Gastrocnemius medialis (tissue), 4 donors: ENCODE measurements at regions not wholly inside any gene's neighbourhood (a gene's known extent, or its start where the extent isn't known, plus 50 kb on each side); places are given as distances from the start of the nearest gene placed in this dataset.

Experiments used
- ATAC-seq, 2 donors: fragments of 150-250 bp; one replicate each; pipeline ENCODE4 v1.9.1; 2016
- DNase-seq, 2 donors: peaks; one replicate each; pipeline ENCODE4 v3.0.0-alpha.2; 2019
- H3K27ac ChIP-seq, 4 donors: fragments of 200-600 bp; sonication (generic); 1 replicate in 1 of 4; 2 replicates in 3 of 4; pipeline ENCODE4 v1.5.1; 2016 to 2018; ENCODE audit warnings: mild to moderate bottlenecking in 2 of 4, moderate library complexity in 1 of 4
- H3K27me3 ChIP-seq, 3 donors: fragments of 200-600 bp; sonication (generic) in 2 of 3; 1 replicate in 1 of 3; 2 replicates in 2 of 3; pipeline versions ENCODE4 v1.5.1 to v1.6.0; 2016 to 2019; ENCODE audit warnings: mild to moderate bottlenecking in 1 of 3, moderate library complexity in 1 of 3
- H3K36me3 ChIP-seq, 2 donors: fragments of 200-600 bp; sonication (generic) in 1 of 2; one replicate each; pipeline ENCODE4 v1.5.1; 2017 to 2018
- H3K4me1 ChIP-seq, 2 donors: fragments of 200-600 bp; sonication (generic) in 1 of 2; one replicate each; pipeline ENCODE4 v1.5.1; 2016 to 2017; ENCODE audit warnings: mild to moderate bottlenecking in 2 of 2
- H3K4me3 ChIP-seq, 4 donors: fragments of 200-600 bp; sonication (generic) in 3 of 4; 1 replicate in 1 of 4; 2 replicates in 3 of 4; pipeline ENCODE4 v1.5.1; 2016 to 2019; ENCODE audit warnings: mild to moderate bottlenecking in 2 of 4
- H3K9me3 ChIP-seq, 3 donors: fragments of 200-600 bp; sonication (generic) in 2 of 3; 1 replicate in 1 of 3; 2 replicates in 2 of 3; pipeline ENCODE4 v1.5.1; 2016 to 2019
- POLR2A ChIP-seq, 2 donors: fragments of 450-650 bp; IDR thresholded peaks; one replicate each; pipeline ENCODE4 v1.6.1; 2017; ENCODE audit warnings: antibody characterized with exemption in 2 of 2, mild to moderate bottlenecking in 2 of 2, moderate library complexity in 2 of 2
- in situ Hi-C, 4 donors: fragments of 200-750 bp; cut with MboI; loops; one replicate each; pipeline versions ENCODE4 v1.15.0 to v1.8.0; 2017; ENCODE audit warnings: low sequenced_read_pairs in 4 of 4
- intact Hi-C: fragments of 100-400 bp; cut with DNase I; formaldehyde crosslinking; loops from one replicate; pipeline ENCODE4 v1.15.1; 2023; ENCODE audit warnings: low total_unique reads
- TF ChIP-seq, protein P1 (sequence below), 5 experiments: fragments of 450-650 bp in 3 of 5; fragments of 200-600 bp in 2 of 5; sonication (generic) in 2 of 5; IDR thresholded peaks in 4 of 5; conservative IDR thresholded peaks in 1 of 5; 1 replicate in 4 of 5; 2 replicates in 1 of 5; pipeline ENCODE4 v1.5.1; 2016 to 2019; ENCODE audit warnings: antibody characterized with exemption in 5 of 5, mild to moderate bottlenecking in 3 of 5, moderate library complexity in 3 of 5

DNA sequence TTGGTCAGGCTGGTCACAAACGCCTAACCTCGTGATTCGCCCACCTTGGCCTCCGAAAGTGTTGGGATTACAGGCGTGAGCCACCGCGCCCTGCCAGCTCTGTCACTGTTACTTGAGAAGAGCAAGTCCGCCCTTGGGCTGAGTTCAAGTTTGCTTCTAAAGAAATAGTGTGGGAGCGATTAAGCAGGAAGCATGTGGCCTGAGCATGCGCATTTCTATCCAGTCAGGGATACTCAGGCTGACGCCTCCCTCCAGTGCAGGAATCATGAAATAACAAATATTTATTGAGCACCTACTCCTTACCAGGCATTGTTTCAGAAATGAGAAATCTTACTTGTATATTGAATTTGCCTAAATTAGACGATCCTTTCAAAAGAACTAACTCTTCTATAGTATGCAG, 166.2 kb downstream of the EDN1 start:
- ATAC-seq (no peak), DNase-seq (no peak)
- no peaks in the 10 kb centered on the region for H3K9me3 ChIP-seq
- H3K4me3 ChIP-seq, result no peak overlapping the region
- H3K27me3 ChIP-seq, result no peaks in the 10 kb centered on the region
- in situ Hi-C loops, result no loop called here
- TF ChIP-seq, protein P1, sequence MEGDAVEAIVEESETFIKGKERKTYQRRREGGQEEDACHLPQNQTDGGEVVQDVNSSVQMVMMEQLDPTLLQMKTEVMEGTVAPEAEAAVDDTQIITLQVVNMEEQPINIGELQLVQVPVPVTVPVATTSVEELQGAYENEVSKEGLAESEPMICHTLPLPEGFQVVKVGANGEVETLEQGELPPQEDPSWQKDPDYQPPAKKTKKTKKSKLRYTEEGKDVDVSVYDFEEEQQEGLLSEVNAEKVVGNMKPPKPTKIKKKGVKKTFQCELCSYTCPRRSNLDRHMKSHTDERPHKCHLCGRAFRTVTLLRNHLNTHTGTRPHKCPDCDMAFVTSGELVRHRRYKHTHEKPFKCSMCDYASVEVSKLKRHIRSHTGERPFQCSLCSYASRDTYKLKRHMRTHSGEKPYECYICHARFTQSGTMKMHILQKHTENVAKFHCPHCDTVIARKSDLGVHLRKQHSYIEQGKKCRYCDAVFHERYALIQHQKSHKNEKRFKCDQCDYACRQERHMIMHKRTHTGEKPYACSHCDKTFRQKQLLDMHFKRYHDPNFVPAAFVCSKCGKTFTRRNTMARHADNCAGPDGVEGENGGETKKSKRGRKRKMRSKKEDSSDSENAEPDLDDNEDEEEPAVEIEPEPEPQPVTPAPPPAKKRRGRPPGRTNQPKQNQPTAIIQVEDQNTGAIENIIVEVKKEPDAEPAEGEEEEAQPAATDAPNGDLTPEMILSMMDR (IDR thresholded peaks at IDR 0.05 in 4 of 5, conservative IDR thresholded peaks at IDR 0.05 in 1 of 5), result no peak
- TF ChIP-seq POLR2A (IDR thresholded peaks at IDR 0.05), result no peak
- intact Hi-C loops, result no loop called here
- H3K27ac ChIP-seq, result no peak overlapping the region
- no peaks in the 10 kb centered on the region for H3K4me1 ChIP-seq
- no peaks in the 10 kb centered on the region for H3K36me3 ChIP-seq

DNA sequence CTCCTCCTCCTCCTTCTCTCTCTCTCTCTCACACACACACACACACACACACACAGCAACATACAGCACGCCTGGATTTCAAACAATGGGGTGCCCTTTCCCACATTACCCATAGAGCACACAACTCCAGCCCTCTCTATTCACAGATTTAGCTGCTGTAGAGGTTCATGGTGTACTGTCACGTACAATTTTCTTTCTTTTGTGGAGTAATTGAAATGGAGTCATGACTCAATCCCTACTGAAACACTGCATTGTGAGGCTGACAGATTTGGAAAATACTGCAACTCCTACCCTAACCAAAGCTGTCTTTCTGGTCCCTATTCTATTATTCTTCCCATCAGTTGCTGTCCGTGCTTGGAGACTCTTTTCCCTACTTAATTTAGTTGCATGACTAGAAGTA, 166.9 kb downstream of the EDN1 start:
- intact Hi-C loops (no loop called here), in situ Hi-C loops (no loop called here)
- H3K4me1 ChIP-seq, result no peaks in the 10 kb centered on the region
- H3K27me3 ChIP-seq, result no peaks in the 10 kb centered on the region
- H3K9me3 ChIP-seq, result no peaks in the 10 kb centered on the region
- H3K36me3 ChIP-seq, result no peaks in the 10 kb centered on the region
- DNase-seq, result no peak
- ATAC-seq, result no peak
- no peak overlapping the region for H3K4me3 ChIP-seq
- H3K27ac ChIP-seq, result no peak overlapping the region
- TF ChIP-seq, protein P1 (IDR thresholded peaks at IDR 0.05 in 4 of 5, conservative IDR thresholded peaks at IDR 0.05 in 1 of 5), result no peak
- no peak for TF ChIP-seq POLR2A (IDR thresholded peaks at IDR 0.05)

DNA sequence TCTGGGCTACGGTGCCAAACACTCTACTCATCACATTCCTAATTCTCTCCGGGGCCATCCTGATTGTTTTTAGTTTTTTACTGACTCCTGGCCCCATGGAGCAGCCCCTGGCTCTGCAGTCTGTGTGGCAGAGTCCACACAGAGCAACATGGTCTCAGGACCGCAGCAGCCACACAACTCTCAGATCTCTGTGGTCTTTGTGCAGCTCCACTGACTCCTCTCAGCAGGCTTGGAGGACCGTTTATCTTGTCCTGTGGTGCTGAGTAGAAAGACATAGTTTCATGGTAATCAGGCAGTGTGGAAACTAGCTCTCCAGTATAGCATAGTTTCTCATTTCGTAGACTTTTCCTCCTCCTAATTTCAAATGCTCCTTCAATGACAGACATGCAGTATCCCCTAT, 168.4 kb downstream of the EDN1 start:
- H3K27me3 ChIP-seq, result no peaks in the 10 kb centered on the region
- no peaks in the 10 kb centered on the region for H3K4me1 ChIP-seq
- in situ Hi-C loops (no loop called here), intact Hi-C loops (no loop called here)
- TF ChIP-seq POLR2A (IDR thresholded peaks at IDR 0.05), result no peak
- TF ChIP-seq, protein P1 (IDR thresholded peaks at IDR 0.05 in 4 of 5, conservative IDR thresholded peaks at IDR 0.05 in 1 of 5), result no peak
- H3K27ac ChIP-seq, result no peak overlapping the region
- ATAC-seq, result no peak
- no peaks in the 10 kb centered on the region for H3K36me3 ChIP-seq
- H3K9me3 ChIP-seq, result no peaks in the 10 kb centered on the region
- no peak overlapping the region for H3K4me3 ChIP-seq
- DNase-seq, result no peak

DNA sequence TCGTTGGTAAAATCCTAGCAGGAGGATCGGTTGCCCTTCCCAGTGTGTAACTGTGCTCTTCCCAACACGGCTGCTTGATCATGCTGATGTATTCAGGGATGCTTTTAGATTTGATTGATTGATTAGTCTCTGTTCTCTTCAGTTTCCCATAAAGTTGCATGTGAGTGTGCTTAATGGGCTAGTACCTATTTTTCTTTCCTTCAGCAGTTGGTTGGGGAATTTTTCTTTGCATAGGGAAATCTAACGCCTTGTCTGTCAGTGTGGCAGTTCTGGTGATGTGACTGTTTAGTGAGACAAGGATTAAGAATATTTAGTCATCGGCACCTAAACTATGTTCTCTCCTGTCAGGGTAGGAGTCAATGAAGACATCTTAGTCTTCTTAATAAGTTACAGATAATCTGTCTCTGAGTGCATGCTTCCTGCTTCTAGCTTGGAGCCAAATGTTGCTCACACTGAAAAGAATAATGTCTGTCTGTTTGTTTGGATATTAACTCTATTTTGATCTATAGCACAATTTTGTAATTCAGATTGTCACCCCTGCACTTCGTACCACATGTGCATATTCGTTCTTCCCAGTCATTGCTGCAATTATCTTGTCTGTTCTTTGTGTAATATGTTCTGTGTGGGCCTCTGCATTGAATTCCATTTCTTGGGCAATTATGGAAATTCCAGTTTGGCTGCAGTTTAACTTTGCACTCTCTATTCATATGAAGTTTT, 169.9 kb downstream of the EDN1 start:
- Histone ChIP-seq H3K9me3 (no peaks in the 10 kb centered on the region), H3K36me3 (no peaks in the 10 kb centered on the region), H3K4me3 (no peak overlapping the region), H3K4me1 (no peaks in the 10 kb centered on the region), H3K27ac (no peak overlapping the region), H3K27me3 (no peaks in the 10 kb centered on the region)
- TF ChIP-seq, protein P1 (IDR thresholded peaks at IDR 0.05 in 4 of 5, conservative IDR thresholded peaks at IDR 0.05 in 1 of 5), result no peak
- no peak for TF ChIP-seq POLR2A (IDR thresholded peaks at IDR 0.05)
- intact Hi-C loops, result no loop called here
- ATAC-seq, result no peak
- DNase-seq, result no peak
- in situ Hi-C loops, result no loop called here
